ENCODE measurements at regions not wholly inside any gene's neighbourhood (a gene's known extent, or its start where the extent isn't known, plus 50 kb on each side); places are given as distances from the start of the nearest gene placed in this dataset.

DNA sequence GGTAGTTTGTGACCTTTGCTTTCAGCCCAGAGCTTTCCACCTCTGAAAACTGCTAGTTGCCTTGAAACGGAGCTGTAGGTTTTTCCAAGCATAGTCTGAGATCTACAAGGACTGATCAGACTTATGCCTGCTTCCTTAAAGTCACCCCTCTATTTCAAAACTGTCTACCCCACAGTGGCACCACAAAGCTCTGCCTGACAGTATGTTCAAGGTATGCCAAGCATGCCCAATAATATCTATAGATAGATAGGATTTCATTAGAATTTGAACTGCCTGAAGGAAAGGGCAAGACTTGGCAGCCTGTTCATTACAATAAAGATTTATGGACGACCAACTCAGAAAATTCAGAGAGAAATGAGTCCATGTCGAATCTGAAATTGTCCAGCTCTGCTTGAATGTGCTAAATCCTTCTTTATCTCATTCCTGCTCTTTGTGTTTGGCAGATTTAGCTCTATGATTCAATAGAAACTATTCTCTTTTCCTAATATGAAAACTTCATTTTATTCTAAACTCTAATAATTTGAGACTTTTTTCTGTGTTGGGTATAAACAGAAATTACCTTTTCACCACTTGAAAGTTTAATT lies 227.6 kb upstream of the TBC1D5 start:
- no peaks in the 10 kb centered on the region for H3K4me1 Mint-ChIP-seq (ENCODE audit: low read depth)
- H3K27me3 Mint-ChIP-seq = no peaks in the 10 kb centered on the region
- intact Hi-C loops (cut with micrococcal nuclease) = no loop called here
- H3K27ac Mint-ChIP-seq = no peak overlapping the region
- no peaks in the 10 kb centered on the region for H3K9me3 Mint-ChIP-seq
- no peaks in the 10 kb centered on the region for H3K36me3 Mint-ChIP-seq (ENCODE audit: low read depth)
- H3K4me3 Mint-ChIP-seq = no peak overlapping the region

DNA sequence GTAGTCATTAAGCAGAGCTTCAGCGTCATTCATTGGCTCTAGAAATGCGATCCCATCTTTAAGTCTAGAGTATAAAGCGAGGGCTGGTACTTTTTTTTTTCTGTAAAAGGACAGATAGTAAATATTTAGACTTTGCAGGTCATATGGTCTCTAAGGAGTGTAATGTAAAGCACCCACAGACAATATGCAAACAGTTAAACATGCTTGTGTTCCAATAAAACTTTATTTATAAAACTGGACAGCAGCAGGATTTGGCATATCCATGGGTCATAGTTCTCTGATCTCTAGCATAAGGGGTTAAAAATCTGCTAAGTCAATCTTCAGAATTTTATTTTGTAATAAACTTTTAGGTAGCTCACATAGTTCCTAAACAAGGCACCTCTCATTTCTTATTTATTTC lies 226.8 kb upstream of the TBC1D5 start:
- Mint-ChIP-seq H3K4me1 (ENCODE audit: low read depth) (no peaks in the 10 kb centered on the region), H3K4me3 (no peak overlapping the region), H3K36me3 (ENCODE audit: low read depth) (no peaks in the 10 kb centered on the region), H3K27me3 (no peaks in the 10 kb centered on the region), H3K27ac (no peak overlapping the region), H3K9me3 (no peaks in the 10 kb centered on the region)
- intact Hi-C loops (cut with micrococcal nuclease) = no loop called here

DNA sequence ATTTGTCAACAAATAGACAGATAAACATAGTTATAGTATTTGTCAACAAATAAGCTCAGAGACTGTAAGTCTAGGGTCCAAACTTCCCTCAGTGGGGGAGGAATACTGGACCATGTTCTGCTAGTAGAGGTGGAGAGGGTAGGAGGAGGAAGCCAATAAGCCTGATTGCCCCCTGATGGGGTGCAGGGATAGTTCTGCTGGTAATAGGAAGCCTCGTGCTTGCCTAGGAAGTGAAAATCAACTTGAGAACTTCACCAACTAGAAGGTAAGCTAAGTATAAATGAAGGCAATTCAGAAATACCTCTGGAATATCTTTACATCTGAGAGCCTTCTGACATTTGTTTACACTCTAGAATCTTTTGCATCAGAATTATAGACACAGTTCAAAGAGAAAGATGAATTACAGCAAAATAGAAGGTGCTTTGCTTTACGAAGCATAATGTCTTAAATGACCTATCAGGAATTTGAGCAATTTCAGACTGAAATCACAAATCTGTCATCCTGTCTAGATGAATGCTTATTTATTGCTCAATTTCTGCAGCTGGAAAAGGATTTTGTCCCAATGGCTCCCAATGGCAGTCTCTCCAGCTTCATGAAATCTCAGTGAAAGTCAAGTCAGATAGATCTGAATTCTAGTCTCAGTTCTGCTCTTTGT lies 225.6 kb upstream of the TBC1D5 start:
- Mint-ChIP-seq H3K27ac (no peak overlapping the region), H3K36me3 (ENCODE audit: low read depth) (no peaks in the 10 kb centered on the region), H3K4me3 (no peak overlapping the region), H3K27me3 (no peaks in the 10 kb centered on the region), H3K9me3 (no peaks in the 10 kb centered on the region), H3K4me1 (ENCODE audit: low read depth) (no peaks in the 10 kb centered on the region)
- intact Hi-C loops (cut with micrococcal nuclease) = no loop called here

DNA sequence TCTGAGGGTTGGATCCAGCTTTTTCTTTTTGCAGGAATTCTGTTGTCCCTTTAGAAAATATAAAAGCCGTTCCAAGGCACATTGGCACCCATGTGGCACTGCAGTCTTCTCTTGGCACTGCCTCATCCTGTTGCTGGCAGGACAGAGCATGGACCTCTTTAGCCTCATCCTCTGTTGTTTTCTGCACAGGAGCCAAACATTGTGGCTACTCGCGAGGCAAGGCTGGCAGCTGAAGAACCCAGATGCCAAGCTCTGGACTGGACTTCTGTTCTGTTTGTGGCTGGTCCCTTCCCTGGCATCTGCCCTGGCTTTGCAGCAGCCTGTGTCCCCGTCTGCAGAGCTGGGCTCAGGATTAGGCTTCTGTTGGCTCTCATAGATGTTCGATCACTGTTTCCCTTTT lies 224.7 kb upstream of the TBC1D5 start:
- Mint-ChIP-seq H3K27me3 (no peaks in the 10 kb centered on the region), H3K4me3 (no peak overlapping the region), H3K4me1 (ENCODE audit: low read depth) (no peaks in the 10 kb centered on the region), H3K36me3 (ENCODE audit: low read depth) (no peaks in the 10 kb centered on the region), H3K9me3 (no peaks in the 10 kb centered on the region), H3K27ac (no peak overlapping the region)
- intact Hi-C loops (cut with micrococcal nuclease) = no loop called here

DNA sequence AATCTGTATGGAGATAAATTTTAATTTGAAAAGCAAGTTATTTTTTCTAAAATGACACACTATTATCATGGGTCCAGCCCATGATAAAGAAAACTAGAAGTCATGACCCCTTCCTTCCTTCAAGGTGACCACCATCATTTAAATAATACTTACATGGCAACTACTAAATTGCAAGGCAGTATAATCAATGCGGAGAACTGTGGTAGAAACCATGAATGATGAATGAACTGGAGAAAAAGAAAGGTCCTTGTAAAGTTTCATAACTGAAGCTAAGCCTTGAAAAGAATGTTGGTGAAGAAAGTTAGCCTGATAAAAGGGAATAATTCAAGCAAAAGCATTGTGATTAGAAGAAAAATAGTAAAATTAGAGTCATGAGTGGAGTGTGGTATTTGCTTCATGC lies 222.9 kb upstream of the TBC1D5 start:
- intact Hi-C loops (cut with micrococcal nuclease) = no loop called here
- no peaks in the 10 kb centered on the region for H3K27me3 Mint-ChIP-seq
- H3K9me3 Mint-ChIP-seq = no peaks in the 10 kb centered on the region
- no peak overlapping the region for H3K4me3 Mint-ChIP-seq
- H3K36me3 Mint-ChIP-seq (ENCODE audit: low read depth) = no peaks in the 10 kb centered on the region
- no peak overlapping the region for H3K27ac Mint-ChIP-seq
- H3K4me1 Mint-ChIP-seq (ENCODE audit: low read depth) = no peaks in the 10 kb centered on the region

DNA sequence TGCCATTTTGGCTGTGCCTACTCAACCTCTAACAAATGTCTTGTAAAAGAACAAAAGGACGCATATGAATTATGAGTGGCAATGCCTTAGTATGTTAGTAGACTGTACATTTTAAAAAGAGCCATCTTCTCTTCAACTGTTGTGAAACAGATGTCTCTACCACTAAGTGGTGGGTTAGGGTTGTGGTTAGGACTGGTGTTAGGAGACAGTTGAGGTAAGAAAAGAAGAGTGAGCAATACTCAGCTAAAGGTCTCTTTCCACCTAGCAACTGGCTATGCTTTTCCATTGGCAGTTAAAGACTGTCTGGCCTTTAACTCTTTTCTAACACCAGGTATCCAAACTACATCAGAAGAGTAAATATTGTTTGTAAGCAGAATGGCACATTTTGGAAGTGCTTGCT lies 221.7 kb upstream of the TBC1D5 start:
- Mint-ChIP-seq H3K27ac (no peak overlapping the region), H3K36me3 (ENCODE audit: low read depth) (no peaks in the 10 kb centered on the region), H3K27me3 (no peaks in the 10 kb centered on the region), H3K4me3 (no peak overlapping the region), H3K4me1 (ENCODE audit: low read depth) (no peaks in the 10 kb centered on the region), H3K9me3 (no peaks in the 10 kb centered on the region)
- intact Hi-C loops (cut with micrococcal nuclease) = no loop called here

DNA sequence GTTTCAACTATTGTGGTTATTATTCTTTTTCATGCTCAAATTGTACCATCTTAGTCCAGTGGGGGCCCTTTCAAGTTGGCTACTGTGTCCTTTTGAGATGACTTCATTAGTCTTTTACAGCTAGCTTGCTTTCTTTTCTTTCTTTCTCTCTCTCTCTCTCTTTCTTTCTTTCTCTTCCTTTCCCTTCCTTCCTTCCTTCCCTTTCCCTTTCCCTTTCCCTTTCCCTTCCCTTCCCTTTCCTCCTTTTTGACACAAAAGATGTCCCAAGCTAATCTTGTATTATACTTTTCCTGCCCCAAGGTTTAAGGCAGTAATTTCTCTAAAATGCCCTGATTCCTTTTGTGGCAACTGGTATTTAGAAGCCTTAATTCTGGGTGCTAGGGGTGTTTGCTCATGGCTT lies 213.0 kb upstream of the TBC1D5 start:
- H3K9me3 Mint-ChIP-seq = peaks cover 31% of the 10 kb centered on the region
- no peaks in the 10 kb centered on the region for H3K4me1 Mint-ChIP-seq (ENCODE audit: low read depth)
- no peaks in the 10 kb centered on the region for H3K27me3 Mint-ChIP-seq
- H3K27ac Mint-ChIP-seq = no peak overlapping the region
- intact Hi-C loops (cut with micrococcal nuclease) = no loop called here
- H3K4me3 Mint-ChIP-seq = no peak overlapping the region
- H3K36me3 Mint-ChIP-seq (ENCODE audit: low read depth) = peaks cover 10% of the 10 kb centered on the region

DNA sequence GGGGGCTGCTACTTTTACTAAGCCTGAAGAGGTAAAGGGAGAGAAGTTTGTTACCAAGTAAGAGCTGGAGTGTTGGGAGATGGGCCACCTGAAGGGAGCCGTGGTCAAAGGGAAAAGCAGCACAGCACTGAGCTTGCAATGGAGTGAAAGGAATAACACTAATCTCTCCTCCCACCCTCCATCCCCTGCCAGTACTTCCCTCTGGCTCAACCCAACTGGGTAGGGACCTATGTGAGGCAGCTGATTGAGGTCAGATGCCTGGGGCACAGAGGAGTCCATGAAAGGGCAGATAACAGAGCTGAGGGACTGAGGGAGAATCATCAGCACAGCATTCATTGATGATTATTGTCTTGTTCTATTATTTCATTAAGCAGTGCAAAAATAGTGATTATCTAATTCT lies 212.4 kb upstream of the TBC1D5 start:
- peaks cover 35% of the 10 kb centered on the region for H3K9me3 Mint-ChIP-seq
- peaks cover 11% of the 10 kb centered on the region for H3K36me3 Mint-ChIP-seq (ENCODE audit: low read depth)
- no peaks in the 10 kb centered on the region for H3K27me3 Mint-ChIP-seq
- intact Hi-C loops (cut with micrococcal nuclease) = no loop called here
- H3K27ac Mint-ChIP-seq = no peak overlapping the region
- no peaks in the 10 kb centered on the region for H3K4me1 Mint-ChIP-seq (ENCODE audit: low read depth)
- no peak overlapping the region for H3K4me3 Mint-ChIP-seq

DNA sequence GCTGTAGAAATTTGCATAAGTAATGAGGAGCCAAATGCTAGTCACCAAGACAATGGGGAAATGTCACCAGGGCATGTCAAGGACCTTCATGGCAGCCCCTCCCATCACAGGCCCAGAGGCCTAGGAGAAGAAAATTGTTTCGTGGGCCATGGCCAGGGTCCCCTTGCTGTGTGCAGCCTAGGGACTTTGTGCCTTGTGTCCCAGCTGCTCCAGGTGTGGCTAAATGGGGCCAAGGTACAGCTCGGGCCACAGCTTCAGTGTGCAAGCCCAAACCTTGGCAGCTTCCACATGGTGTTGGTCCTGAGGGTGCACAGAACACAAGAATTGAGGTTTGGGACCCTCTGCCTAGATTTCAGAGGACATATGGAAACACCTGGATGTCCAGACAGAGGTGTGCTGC lies 208.8 kb upstream of the TBC1D5 start:
- Mint-ChIP-seq H3K9me3 (peaks cover 35% of the 10 kb centered on the region), H3K27ac (no peak overlapping the region), H3K36me3 (ENCODE audit: low read depth) (peaks cover 11% of the 10 kb centered on the region), H3K4me1 (ENCODE audit: low read depth) (peaks cover 17% of the 10 kb centered on the region), H3K4me3 (no peak overlapping the region), H3K27me3 (no peaks in the 10 kb centered on the region)
- intact Hi-C loops (cut with micrococcal nuclease) = no loop called here

DNA sequence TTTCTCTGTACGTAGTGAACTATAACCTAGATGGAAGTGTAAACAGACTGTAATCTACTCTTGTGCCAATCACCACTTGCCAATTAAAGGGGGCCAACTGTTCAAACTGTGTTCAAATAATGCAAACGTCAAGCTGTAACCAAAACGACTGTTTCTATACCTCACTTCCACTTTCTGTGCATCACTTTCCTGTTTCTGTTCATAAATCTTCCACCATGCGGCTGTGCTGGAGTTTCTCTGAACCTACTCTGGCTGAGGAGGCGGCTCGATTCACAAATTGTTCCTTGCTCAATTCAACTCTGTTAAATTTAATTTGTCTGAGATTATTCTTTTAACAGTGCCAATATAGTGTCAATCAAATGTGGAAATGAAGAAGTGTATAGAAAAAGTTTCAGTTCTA lies 206.7 kb upstream of the TBC1D5 start:
- no peak overlapping the region for H3K4me3 Mint-ChIP-seq
- H3K4me1 Mint-ChIP-seq (ENCODE audit: low read depth) = peaks cover 31% of the 10 kb centered on the region
- intact Hi-C loops (cut with micrococcal nuclease) = no loop called here
- peaks cover 11% of the 10 kb centered on the region for H3K36me3 Mint-ChIP-seq (ENCODE audit: low read depth)
- no peaks in the 10 kb centered on the region for H3K27me3 Mint-ChIP-seq
- peaks cover 35% of the 10 kb centered on the region for H3K9me3 Mint-ChIP-seq
- no peak overlapping the region for H3K27ac Mint-ChIP-seq

DNA sequence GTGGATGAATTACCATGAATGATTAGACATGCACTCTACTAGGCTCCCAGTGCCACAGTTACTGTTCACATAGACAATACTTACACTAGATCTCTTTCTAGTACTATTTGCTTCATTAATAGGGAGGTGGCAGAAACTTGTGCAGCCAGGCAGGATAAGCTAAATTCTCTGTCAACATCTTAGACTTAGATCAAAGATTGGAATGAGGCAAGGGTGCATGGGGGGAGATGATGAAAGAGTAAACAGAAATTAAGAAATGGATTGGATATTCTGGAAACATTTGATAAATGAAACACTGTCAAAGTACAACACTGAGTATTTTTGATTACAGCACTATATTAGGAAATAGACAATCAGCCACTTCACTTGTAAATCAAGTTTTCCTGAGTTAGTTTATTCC lies 205.4 kb upstream of the TBC1D5 start:
- Mint-ChIP-seq H3K4me1 (ENCODE audit: low read depth) (peaks cover 31% of the 10 kb centered on the region), H3K9me3 (peaks cover 29% of the 10 kb centered on the region), H3K27me3 (no peaks in the 10 kb centered on the region), H3K4me3 (no peak overlapping the region), H3K27ac (no peak overlapping the region), H3K36me3 (ENCODE audit: low read depth) (peaks cover 11% of the 10 kb centered on the region)
- intact Hi-C loops (cut with micrococcal nuclease) = no loop called here

DNA sequence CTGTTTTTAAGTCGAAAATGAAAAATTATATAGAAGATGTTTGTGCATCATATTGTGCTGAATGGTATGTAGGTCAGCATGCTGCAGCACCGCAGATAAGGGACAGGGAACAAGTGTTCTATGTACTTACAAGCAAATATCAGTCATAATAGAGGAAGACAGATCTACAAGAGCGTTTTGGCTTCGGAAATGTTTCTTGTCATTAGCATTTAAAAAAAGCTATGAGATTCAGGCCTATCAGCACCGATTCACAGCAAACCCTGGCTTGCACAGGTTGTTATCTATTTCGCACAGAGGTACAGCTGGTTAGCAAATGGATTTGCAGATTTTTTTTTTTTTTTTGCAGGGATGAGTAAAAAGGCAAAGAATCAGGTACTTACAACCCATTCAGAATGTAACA lies 204.2 kb upstream of the TBC1D5 start:
- intact Hi-C loops (cut with micrococcal nuclease) = no loop called here
- Mint-ChIP-seq H3K9me3 (peaks cover 17% of the 10 kb centered on the region), H3K27me3 (no peaks in the 10 kb centered on the region), H3K4me1 (ENCODE audit: low read depth) (peaks cover 31% of the 10 kb centered on the region), H3K27ac (no peak overlapping the region), H3K36me3 (ENCODE audit: low read depth) (peaks cover 11% of the 10 kb centered on the region), H3K4me3 (no peak overlapping the region)

DNA sequence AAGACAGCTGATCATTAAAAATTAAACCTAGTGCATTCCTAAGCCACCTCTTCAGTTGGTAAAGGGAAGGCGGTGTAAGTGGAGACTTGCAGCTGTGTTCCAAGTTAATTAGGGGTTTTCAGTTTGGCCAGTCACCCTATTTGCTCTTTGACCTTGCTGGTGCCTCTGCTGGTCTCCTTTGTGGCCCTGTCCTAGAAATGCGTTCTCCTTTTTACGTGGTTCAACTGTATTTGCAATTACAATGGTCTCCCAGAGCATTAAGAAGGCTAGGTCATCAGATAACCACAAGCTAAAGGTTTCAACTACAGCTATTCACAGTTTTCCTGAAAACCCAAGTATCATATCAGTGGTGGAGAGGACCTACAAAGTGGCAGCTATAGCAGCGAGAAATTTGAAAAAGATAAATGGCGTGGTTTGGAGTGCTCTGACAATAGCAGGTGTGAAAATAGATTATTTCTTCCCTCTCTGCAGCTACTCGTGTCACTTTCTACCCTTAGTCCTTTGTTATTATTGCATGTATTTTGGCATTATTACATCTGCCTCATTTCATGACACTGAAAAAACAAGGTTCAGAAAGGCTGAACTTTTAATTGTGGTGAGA lies 203.5 kb upstream of the TBC1D5 start:
- H3K4me3 Mint-ChIP-seq = no peak overlapping the region
- H3K27me3 Mint-ChIP-seq = no peaks in the 10 kb centered on the region
- peak overlapping the region; percentile 75 for H3K27ac Mint-ChIP-seq
- intact Hi-C loops (cut with micrococcal nuclease) = no loop called here
- peaks cover 31% of the 10 kb centered on the region for H3K4me1 Mint-ChIP-seq (ENCODE audit: low read depth)
- H3K9me3 Mint-ChIP-seq = peaks cover 9% of the 10 kb centered on the region
- peaks cover 7% of the 10 kb centered on the region for H3K36me3 Mint-ChIP-seq (ENCODE audit: low read depth)

DNA sequence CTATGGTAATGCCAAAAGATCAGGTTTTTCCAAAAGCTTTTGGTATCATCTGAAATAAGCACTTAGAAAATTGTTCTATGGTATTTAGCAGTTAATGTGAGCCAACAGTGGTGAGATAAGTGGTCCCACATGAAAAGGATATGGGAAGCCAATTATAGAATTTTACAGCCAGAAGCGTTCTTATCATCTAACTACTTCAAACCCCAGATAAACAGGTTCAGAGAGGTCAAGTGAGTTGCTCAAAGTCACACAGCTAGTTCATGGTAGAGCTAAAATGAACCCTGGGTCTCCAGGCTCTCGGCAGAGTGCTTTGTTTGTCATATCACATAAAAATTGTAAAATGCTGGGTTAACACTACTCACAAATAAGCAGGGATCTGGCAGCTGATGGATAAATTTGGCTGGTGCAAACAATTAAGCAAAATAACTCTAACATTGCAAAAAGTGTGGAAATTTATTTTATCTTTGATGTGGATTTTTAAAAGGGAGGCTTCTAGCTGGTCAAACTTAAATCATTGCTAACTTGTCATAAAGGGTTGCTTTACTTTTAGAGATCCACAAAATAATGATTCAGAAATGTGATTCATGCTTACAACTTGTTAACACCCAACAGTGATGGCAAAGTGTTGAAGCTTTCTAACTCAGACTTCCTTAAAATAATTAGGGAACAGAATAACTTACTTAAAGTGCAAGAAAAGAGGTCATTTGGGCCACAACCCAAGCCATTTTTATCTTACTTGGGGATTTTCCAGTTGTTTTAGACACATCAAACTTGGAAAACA lies 202.8 kb upstream of the TBC1D5 start:
- peaks cover 3% of the 10 kb centered on the region for H3K9me3 Mint-ChIP-seq
- no peak overlapping the region for H3K4me3 Mint-ChIP-seq
- no peaks in the 10 kb centered on the region for H3K27me3 Mint-ChIP-seq
- intact Hi-C loops (cut with micrococcal nuclease) = no loop called here
- H3K27ac Mint-ChIP-seq = peak overlapping the region; percentile 75
- H3K36me3 Mint-ChIP-seq (ENCODE audit: low read depth) = no peaks in the 10 kb centered on the region
- H3K4me1 Mint-ChIP-seq (ENCODE audit: low read depth) = peaks cover 31% of the 10 kb centered on the region
